ENCODE measurements at regions not wholly inside any gene's neighbourhood (a gene's known extent, or its start where the extent isn't known, plus 50 kb on each side); places are given as distances from the start of the nearest gene placed in this dataset.

GRCh38 chr9:107732781-107733522, 243.4 kb upstream of the KLF4 start:
- FAIRE-seq (peak; percentile 72), DNase-seq (ENCODE audit: low read depth, low spot score) (peak; percentile 71)
- H3K9ac ChIP-seq (replicated peaks; ENCODE audit: extremely low read depth, insufficient read depth, low read length) = no peak overlapping the region
- no peaks in the 10 kb centered on the region for H3K9me1 ChIP-seq (replicated peaks; ENCODE audit: control insufficient read depth, extremely low read depth, insufficient read depth, low read length)
- no peaks in the 10 kb centered on the region for H3K9me3 ChIP-seq (replicated peaks; ENCODE audit: control insufficient read depth, insufficient read depth, low read length)
- intact Hi-C loops (cut with micrococcal nuclease) (loop anchor here (2.0 kb wide), 2 partner anchors 18 to 22 kb away; no protein-coding TSS in a partner anchor), dilution Hi-C loops (cut with MboI; ENCODE audit: extremely low pct_ligation_motif_present, low sequenced_read_pairs) (no loop called here)
- POLR2A ChIA-PET = no interaction called here
- no peaks in the 10 kb centered on the region for H3K36me3 ChIP-seq (ENCODE audit: control insufficient read depth in 2 of 2, extremely low read depth in 1 of 2, insufficient read depth in 2 of 2, low read length in 2 of 2)
- CTCF ChIA-PET = interaction anchor here (1.1 to 1.7 kb wide), 2 partner anchors 22 kb away, joined by 4 to 5 read pairs; no protein-coding TSS in a partner anchor
- H3K27me3 ChIP-seq (ENCODE audit: control insufficient read depth in 2 of 2, insufficient read depth in 2 of 2, low read length in 2 of 2) = no peaks in the 10 kb centered on the region
- no TSS peak for BruUV-seq (replicated peaks)
- peak overlapping the region; percentile 20 for H3K27ac ChIP-seq (ENCODE audit: insufficient read depth, low read depth, low read length)
- H3K4me2 ChIP-seq (ENCODE audit: insufficient read depth, low read length) = peak overlapping the region; percentile 76
- H3K4me3 ChIP-seq (replicated peaks in 1 of 3; ENCODE audit: insufficient read depth in 1 of 3, low read depth in 1 of 3, low read length in 3 of 3) = peak overlapping the region in 1 of 3 experiments; percentile 5
- TF ChIP-seq POLR2AphosphoS5 (IDR thresholded peaks at IDR 0.05; ENCODE audit: insufficient read depth, low read depth, low read length) = no peak
- TF ChIP-seq POLR2A (IDR thresholded peaks at IDR 0.05; ENCODE audit: low read depth, low read length) = no peak
- TF ChIP-seq MAX (IDR thresholded peaks at IDR 0.05; ENCODE audit: insufficient read depth, insufficient read length) = no peak
- no peak for TF ChIP-seq MYC (IDR thresholded peaks at IDR 0.05; ENCODE audit: low read depth, low read length)
- no peak for TF ChIP-seq FOS (IDR thresholded peaks at IDR 0.05; ENCODE audit: borderline replicate concordance, insufficient read depth, low read length)
- no peak for TF ChIP-seq JUN (IDR thresholded peaks at IDR 0.05; ENCODE audit: borderline replicate concordance, insufficient read depth, insufficient read length, low read depth)
- TF ChIP-seq GATA2 (IDR thresholded peaks at IDR 0.05; ENCODE audit: insufficient read depth, insufficient read length, low read depth, low read length) = no peak
- no peak for TF ChIP-seq EZH2 (IDR thresholded peaks at IDR 0.05; ENCODE audit: borderline replicate concordance, low read depth, low read length, severe bottlenecking)
- peak overlapping the region; percentile 95 for H2AFZ ChIP-seq (ENCODE audit: low read depth, low read length)
- no peaks in the 10 kb centered on the region for H4K20me1 ChIP-seq (replicated peaks; ENCODE audit: control insufficient read depth, extremely low read depth, insufficient read depth, low read length)
- H3K79me2 ChIP-seq (ENCODE audit: control insufficient read depth, insufficient read depth, low read length) = no peaks in the 10 kb centered on the region
- peaks cover 15% of the 10 kb centered on the region for H3K4me1 ChIP-seq (ENCODE audit: control insufficient read depth, extremely low read depth, insufficient read depth, low read length)

Data from endothelial cell of umbilical vein (primary cell).